Gastroesophageal sphincter (tissue), 3 donors: ENCODE measurements at regions not wholly inside any gene's neighbourhood (a gene's known extent, or its start where the extent isn't known, plus 50 kb on each side); places are given as distances from the start of the nearest gene placed in this dataset.

Experiments
- CTCF ChIP-seq, 4 experiments: fragments of 200-600 bp in 2 of 4; fragments of 450-650 bp in 2 of 4; sonication (generic) in 1 of 4; IDR thresholded peaks; one replicate each; pipeline ENCODE4 v1.5.1; 2017 to 2019; ENCODE audit warnings: antibody characterized with exemption in 4 of 4, mild to moderate bottlenecking in 2 of 4, moderate library complexity in 2 of 4
- EP300 ChIP-seq: sonication (generic); formaldehyde crosslinking; IDR thresholded peaks from one replicate; pipeline ENCODE4 v1.6.1; 2017; ENCODE audit warnings: antibody characterized with exemption, mild to moderate bottlenecking
- POLR2A ChIP-seq, 2 donors: fragments of 450-650 bp; IDR thresholded peaks; one replicate each; pipeline ENCODE4 v1.6.1; 2017; ENCODE audit warnings: antibody characterized with exemption in 2 of 2, mild to moderate bottlenecking in 2 of 2, moderate library complexity in 1 of 2

- TF ChIP-seq CTCF (IDR thresholded peaks at IDR 0.05) (no peak), POLR2A (IDR thresholded peaks at IDR 0.05) (no peak), EP300 (no peak)
Measured at GRCh38 chr5:97580746-97581145, 397.7 kb upstream of the RIOK2 start.
